Thyroid gland (tissue), 4 donors: ENCODE measurements at regions not wholly inside any gene's neighbourhood (a gene's known extent, or its start where the extent isn't known, plus 50 kb on each side); places are given as distances from the start of the nearest gene placed in this dataset.

ENCODE experiments used
- CTCF ChIP-seq, 6 experiments: fragments of 200-600 bp in 3 of 6; fragments of 450-650 bp in 3 of 6; sonication (generic) in 3 of 6; IDR thresholded peaks; one replicate each; pipeline ENCODE4 v1.5.1; 2016 to 2019; ENCODE audit warnings: antibody characterized with exemption in 6 of 6, mild to moderate bottlenecking in 2 of 6, inconsistent platforms in 1 of 6, moderate library complexity in 1 of 6
- POLR2A ChIP-seq, 2 donors: fragments of 450-650 bp; IDR thresholded peaks; one replicate each; pipeline ENCODE4 v1.6.1; 2017; ENCODE audit warnings: antibody characterized with exemption in 2 of 2, mild to moderate bottlenecking in 2 of 2, moderate library complexity in 1 of 2

- TF ChIP-seq POLR2A (IDR thresholded peaks at IDR 0.05) (no peak), CTCF (IDR thresholded peaks at IDR 0.05) (no peak)
Observed at GRCh38 chr7:148540041-148540738, 50.4 kb upstream of the C7orf33 start.
